Stimulated activated CD8-positive, alpha-beta memory T cell treated with anti-CD3 and anti-CD28 coated beads, Interleukin-7, amount 100 ng/mL, for 1 hour (primary cell): ENCODE measurements at regions not wholly inside any gene's neighbourhood (a gene's known extent, or its start where the extent isn't known, plus 50 kb on each side); places are given as distances from the start of the nearest gene placed in this dataset.

ENCODE experiments used
- DNase-seq, 2 donors: peaks; one replicate each; pipeline ENCODE4 v3.0.0-alpha.2; 2020; ENCODE audit warnings: low read depth in 2 of 2

DNA sequence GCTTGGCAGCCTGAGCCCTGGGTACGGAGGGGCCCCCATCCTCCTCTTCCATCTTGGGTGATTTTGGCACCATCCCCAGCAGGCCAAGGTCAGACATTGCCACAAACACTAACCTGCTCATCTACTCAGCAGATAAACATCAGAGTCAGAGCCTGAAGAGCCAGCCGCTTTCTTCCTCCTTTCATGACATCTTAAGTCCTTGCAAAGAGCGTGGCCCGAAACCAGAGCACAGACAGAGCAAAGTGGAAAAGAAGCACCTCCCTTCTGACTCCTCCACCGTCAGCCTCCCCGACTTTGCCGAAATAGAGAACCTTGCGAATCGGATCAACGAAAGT is 60.4 kb upstream of the RPH3AL start:
- DNase-seq = no peak

DNA sequence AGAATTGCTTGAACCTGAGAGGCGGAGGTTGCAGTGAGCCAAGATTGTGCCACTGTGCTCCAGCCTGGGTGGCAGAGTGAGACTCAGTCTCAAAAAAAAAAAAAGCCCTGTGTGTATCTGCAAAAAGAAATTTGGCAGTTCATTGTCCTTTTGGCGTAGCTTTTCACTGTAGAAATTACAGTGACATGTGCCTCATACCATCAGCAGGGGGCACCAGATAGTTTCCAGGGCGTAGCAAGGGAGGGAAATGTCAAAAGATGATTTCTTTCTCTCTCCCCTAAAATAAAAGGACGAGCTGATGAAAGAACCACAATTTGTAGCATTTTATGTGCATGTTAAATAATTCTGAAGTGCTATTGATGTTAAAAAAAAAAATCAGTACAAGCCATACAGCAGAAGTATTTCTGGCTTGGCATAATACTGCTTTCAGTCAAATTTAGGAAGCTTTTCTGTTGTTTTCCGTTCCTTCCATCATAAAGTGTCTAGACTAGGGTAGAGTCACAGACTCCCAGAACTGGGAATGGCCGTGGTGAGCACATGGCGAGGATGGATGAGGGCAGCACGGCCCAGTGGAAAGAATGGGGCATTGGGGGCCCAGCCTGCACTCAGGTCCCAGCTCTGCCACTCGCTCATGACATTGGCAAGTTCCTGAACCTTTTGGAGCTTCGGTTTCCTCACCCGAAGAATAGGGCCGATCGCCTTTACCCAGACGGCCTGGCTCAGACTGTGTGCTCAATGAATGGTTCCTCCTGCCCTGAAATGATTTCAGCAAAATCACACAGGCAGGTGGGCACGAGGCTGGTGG is 59.8 kb upstream of the RPH3AL start:
- DNase-seq = peak in 1 of 2 donors; percentile 36

DNA sequence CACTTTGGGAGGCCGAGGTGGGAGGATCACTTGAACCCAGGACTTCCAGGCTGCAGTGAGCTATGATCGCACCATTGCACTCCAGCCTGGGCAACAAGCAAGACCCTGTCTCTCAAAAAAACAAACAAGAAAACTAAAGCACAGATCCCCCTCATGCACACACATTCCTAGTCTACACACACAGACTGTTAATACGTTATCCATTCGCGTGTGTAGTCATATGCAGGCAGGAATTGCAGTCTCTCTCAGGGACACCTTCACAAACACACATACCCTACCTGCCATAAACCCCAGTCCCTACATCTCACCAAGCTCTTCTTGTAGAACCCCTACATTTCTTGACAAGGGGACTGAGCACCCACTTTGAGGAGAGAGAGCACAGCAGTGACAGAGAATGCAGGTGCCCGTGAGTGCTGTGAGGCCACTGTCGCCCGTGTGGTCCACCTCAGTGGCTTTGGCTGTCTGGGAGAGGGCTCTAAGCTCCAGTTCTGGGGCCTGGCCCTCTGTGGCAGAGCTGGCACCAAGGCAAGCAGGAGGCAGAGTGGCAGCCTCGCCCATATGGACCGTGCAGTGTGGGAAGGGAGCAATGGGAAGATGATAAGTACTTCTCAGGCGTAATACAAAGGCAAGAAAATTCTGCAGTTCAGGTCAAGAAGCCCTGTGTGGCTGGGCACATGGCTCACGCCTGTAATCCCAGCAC is 59.0 kb upstream of the RPH3AL start:
- DNase-seq = no peak

DNA sequence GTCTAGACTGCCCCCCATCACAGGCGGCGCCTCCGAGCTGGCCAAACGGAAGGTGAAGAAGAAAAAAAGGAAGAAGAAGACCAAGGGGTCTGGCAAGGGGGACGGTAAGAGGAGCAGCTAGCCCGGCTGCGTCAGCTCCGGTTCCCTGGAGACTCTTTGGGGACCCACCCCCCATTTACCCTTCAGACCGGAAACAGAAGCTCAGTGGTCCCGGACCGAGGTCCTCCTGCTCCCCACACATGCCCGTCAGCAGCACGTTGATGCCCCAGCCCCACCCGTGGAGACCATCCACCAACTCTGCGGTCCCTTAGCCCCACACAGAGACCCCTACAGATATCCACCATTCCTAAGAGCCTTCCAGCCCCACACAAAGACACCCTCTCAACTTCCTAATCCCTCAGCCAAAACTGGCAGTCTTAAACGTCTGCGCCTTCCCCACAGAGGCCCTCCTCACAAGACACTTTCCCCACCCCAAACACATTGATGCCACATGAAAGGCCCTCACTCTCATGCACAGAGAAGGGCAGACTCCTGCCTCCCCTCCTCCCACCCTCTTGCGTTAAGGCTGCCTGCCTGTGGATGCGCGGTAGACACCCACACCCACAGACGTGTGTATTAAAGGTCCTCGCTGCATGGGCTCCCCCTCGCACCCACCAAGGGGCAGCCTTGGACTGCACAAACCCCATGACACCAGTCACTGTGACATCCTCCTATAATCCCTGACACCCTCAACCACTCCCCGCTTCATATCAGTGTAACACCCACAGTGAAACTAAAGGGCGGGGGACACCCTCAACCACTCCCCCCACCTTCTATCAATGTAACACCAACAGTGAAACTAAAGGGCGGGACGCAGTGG is 58.2 kb upstream of the RPH3AL start:
- no peak for DNase-seq

DNA sequence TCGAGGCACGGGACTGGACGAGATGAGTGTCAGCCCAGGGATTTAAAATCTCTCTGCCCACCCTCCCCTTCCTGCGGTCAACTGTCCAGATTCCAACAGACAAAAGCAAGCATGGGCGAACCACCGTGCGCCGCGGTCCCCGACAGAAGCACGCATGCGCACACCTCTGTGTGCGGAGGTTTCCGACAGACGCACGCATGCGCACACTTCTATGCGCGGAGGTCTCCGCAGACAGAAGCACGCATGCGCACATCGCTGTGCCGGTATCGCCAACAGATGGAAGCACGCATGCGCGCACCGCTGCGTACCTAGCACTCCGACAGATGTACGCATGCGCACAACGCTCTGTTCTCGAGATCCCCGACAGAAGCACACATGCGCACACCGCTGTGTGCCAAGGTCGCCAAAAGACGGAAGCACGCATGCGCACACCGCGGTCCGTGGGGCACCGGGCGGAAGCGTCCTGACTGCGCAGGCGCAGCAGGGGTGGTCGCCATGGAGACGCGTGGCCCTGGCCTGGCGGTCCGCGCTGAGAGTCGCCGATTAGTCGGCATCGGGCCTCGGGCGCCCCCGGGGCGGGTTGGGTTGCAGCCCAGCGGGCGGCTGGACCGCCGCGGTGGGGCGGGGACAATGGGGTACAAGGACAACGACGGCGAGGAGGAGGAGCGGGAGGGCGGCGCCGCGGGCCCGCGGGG is 57.4 kb upstream of the RPH3AL start:
- peak; percentile 99 for DNase-seq

DNA sequence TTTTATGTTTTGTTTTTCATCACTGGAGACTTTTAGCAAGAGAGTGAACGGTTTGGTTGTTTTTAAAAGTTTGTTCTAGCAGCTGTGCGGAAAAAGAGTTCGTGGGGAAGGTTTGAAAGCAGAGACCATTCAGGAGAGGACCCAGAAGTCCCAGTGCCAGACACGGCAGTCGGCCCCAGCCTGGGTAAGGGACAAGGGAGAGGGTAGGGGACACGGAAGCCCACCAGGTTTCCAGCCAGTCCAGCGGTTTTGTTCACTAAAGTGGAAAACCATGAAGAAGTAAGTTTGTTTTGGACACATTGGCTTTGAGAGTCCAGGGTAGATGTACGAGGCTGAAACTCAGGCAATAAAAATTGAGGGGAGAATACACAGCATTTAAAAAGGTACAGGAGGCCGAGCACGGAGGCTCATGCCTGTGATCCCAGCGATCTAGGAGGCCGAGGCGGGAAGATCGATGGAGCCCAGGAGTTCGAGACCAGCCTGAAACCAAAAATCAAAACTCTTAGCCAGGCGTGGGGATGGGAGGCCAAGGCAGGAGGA is 56.8 kb upstream of the RPH3AL start:
- DNase-seq = no peak

DNA sequence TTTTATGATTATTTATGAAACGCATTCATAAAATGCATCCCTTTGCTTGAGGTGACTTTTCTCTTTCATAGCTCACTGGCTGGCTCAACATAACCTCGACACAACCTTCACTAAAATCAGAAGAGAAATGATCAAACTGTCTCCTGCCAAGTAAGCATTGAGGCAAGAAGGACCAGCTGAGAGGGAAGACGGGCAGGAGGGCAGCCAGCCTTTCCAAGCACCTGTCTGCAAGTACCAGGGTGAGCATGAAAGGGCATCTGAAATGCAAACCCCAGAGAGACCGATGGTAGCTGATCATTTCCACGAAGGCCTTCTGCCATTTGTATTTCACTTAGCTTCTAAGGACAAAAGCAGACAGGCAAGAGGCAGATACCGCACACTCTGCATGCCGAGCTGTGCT is 52.1 kb upstream of the RPH3AL start:
- DNase-seq = no peak
